HEK293 (cell line): ENCODE measurements at regions not wholly inside any gene's neighbourhood (a gene's known extent, or its start where the extent isn't known, plus 50 kb on each side); places are given as distances from the start of the nearest gene placed in this dataset.

Source experiments
- ZNF747 ChIP-seq: fragments of 450-650 bp; formaldehyde crosslinking; IDR thresholded peaks from 2 replicates; pipeline ENCODE4 v1.5.1; 2016; ENCODE audit warnings: missing biosample characterization, missing genetic modification characterization
- TF ChIP-seq, protein P1 (sequence below): fragments of 450-650 bp; formaldehyde crosslinking; IDR thresholded peaks from 2 replicates; pipeline ENCODE4 v1.5.1; 2016; ENCODE audit warnings: missing biosample characterization, missing genetic modification characterization
- TF ChIP-seq, protein P2 (sequence below): fragments of 450-650 bp; formaldehyde crosslinking; IDR thresholded peaks from 2 replicates; pipeline ENCODE4 v1.5.1; 2016; ENCODE audit warnings: missing biosample characterization, missing genetic modification characterization, low read depth

- TF ChIP-seq ZNF747 (tag by site-specific recombination): no peak
- TF ChIP-seq, protein P1, sequence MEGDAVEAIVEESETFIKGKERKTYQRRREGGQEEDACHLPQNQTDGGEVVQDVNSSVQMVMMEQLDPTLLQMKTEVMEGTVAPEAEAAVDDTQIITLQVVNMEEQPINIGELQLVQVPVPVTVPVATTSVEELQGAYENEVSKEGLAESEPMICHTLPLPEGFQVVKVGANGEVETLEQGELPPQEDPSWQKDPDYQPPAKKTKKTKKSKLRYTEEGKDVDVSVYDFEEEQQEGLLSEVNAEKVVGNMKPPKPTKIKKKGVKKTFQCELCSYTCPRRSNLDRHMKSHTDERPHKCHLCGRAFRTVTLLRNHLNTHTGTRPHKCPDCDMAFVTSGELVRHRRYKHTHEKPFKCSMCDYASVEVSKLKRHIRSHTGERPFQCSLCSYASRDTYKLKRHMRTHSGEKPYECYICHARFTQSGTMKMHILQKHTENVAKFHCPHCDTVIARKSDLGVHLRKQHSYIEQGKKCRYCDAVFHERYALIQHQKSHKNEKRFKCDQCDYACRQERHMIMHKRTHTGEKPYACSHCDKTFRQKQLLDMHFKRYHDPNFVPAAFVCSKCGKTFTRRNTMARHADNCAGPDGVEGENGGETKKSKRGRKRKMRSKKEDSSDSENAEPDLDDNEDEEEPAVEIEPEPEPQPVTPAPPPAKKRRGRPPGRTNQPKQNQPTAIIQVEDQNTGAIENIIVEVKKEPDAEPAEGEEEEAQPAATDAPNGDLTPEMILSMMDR: no peak
- TF ChIP-seq, protein P2, sequence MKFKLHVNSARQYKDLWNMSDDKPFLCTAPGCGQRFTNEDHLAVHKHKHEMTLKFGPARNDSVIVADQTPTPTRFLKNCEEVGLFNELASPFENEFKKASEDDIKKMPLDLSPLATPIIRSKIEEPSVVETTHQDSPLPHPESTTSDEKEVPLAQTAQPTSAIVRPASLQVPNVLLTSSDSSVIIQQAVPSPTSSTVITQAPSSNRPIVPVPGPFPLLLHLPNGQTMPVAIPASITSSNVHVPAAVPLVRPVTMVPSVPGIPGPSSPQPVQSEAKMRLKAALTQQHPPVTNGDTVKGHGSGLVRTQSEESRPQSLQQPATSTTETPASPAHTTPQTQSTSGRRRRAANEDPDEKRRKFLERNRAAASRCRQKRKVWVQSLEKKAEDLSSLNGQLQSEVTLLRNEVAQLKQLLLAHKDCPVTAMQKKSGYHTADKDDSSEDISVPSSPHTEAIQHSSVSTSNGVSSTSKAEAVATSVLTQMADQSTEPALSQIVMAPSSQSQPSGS (tag by site-specific recombination): no peak
Observed at GRCh38 chr9:91130796-91131318, 230.9 kb downstream of the AUH start.
